Right lobe of liver (tissue), 4 donors: ENCODE measurements at regions not wholly inside any gene's neighbourhood (a gene's known extent, or its start where the extent isn't known, plus 50 kb on each side); places are given as distances from the start of the nearest gene placed in this dataset.

Experiments used
- POLR2A ChIP-seq: fragments of 450-650 bp; IDR thresholded peaks from one replicate; pipeline ENCODE4 v1.6.1; 2017; ENCODE audit warnings: antibody characterized with exemption, mild to moderate bottlenecking
- TF ChIP-seq, protein P1 (sequence below), 4 donors: fragments of 200-600 bp in 3 of 4; fragments of 450-650 bp in 1 of 4; IDR thresholded peaks; one replicate each; pipeline versions ENCODE4 v1.5.1 to v1.8.0; 2016 to 2022; ENCODE audit warnings: antibody characterized with exemption in 4 of 4, mild to moderate bottlenecking in 2 of 4
- donor health status: DM: no; HTN: no; CAD: no.
- donor health status: DM: no; HTN: no; CAD: no.
- donor health status: DM: no; HTN: yes; CAD: no.

DNA sequence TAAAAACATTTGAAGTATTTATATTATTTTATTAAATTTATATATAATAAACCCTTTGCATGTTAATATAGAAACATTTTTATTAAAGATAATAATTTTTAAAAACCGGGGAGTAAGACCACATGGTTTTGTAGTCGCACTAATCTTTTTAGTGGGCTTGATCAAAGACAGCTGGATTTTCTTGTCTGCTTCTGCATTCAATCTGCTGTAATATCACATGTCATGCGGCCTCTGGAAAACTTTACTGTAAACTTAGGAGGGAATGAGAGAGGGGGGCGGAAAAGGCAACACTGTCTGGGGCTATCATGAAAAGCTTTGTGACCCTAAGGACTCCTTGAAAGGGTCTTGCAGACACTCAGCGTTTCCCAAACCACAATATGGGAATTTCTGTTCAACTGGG is 62.8 kb upstream of the NLGN4X start:
- TF ChIP-seq, protein P1, sequence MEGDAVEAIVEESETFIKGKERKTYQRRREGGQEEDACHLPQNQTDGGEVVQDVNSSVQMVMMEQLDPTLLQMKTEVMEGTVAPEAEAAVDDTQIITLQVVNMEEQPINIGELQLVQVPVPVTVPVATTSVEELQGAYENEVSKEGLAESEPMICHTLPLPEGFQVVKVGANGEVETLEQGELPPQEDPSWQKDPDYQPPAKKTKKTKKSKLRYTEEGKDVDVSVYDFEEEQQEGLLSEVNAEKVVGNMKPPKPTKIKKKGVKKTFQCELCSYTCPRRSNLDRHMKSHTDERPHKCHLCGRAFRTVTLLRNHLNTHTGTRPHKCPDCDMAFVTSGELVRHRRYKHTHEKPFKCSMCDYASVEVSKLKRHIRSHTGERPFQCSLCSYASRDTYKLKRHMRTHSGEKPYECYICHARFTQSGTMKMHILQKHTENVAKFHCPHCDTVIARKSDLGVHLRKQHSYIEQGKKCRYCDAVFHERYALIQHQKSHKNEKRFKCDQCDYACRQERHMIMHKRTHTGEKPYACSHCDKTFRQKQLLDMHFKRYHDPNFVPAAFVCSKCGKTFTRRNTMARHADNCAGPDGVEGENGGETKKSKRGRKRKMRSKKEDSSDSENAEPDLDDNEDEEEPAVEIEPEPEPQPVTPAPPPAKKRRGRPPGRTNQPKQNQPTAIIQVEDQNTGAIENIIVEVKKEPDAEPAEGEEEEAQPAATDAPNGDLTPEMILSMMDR (IDR thresholded peaks at IDR 0.05), result no peak
- no peak for TF ChIP-seq POLR2A
